MM.1S (cell line): ENCODE measurements at regions not wholly inside any gene's neighbourhood (a gene's known extent, or its start where the extent isn't known, plus 50 kb on each side); places are given as distances from the start of the nearest gene placed in this dataset.

ENCODE experiments used
- CTCF ChIP-seq: fragments of 300-600 bp; sonication (generic); IDR thresholded peaks from 2 replicates; pipeline ENCODE4 v1.5.1; 2016; ENCODE audit warnings: antibody characterized with exemption, low read length, mixed read lengths
- EZH2 ChIP-seq: fragments of 300-600 bp; sonication (generic); optimal IDR thresholded peaks from 2 replicates; pipeline ENCODE3; 2017; ENCODE audit warnings: low read depth, mild to moderate bottlenecking, antibody characterized with exemption, low read length, mixed read lengths
- EZH2phosphoT487 ChIP-seq: fragments of 300-600 bp; sonication (generic); IDR thresholded peaks from 2 replicates; pipeline ENCODE4 v1.6.1; 2018; ENCODE audit warnings: antibody characterized with exemption, low read length

- TF ChIP-seq CTCF = no peak
- no peak for TF ChIP-seq EZH2phosphoT487
- no peak for TF ChIP-seq EZH2
Measured at GRCh38 chr14:83173687-83174086, 1640.0 kb upstream of the SEL1L start.
